Right atrium auricular region (tissue), 2 donors: ENCODE measurements at regions not wholly inside any gene's neighbourhood (a gene's known extent, or its start where the extent isn't known, plus 50 kb on each side); places are given as distances from the start of the nearest gene placed in this dataset.
"Not testable (repeated sequence)": the region's sequence is repeated elsewhere in the genome, so short reads cannot be mapped to it uniquely, and the experiment has no call there.

Experiments
- DNase-seq: peaks from one replicate; pipeline ENCODE4 v3.0.0-alpha.2; 2019; ENCODE audit warnings: low spot score
- H3K27ac ChIP-seq, 2 donors: fragments of 200-600 bp; sonication (generic); 1 replicate in 1 of 2; 2 replicates in 1 of 2; pipeline ENCODE4 v1.5.1; 2016 to 2019
- H3K27me3 ChIP-seq, 2 donors: fragments of 200-600 bp; sonication (generic); one replicate each; pipeline versions ENCODE4 v1.5.1 to v1.6.0; 2017 to 2019
- H3K36me3 ChIP-seq: fragments of 200-600 bp; sonication (generic); one replicate; pipeline ENCODE4 v1.5.1; 2016
- H3K4me1 ChIP-seq, 2 donors: fragments of 200-600 bp; sonication (generic); one replicate each; pipeline versions ENCODE4 v1.5.1 to v1.6.0; 2017 to 2019
- H3K4me3 ChIP-seq, 2 donors: fragments of 200-600 bp; sonication (generic); 1 replicate in 1 of 2; 2 replicates in 1 of 2; pipeline ENCODE4 v1.5.1; 2017 to 2019; ENCODE audit warnings: mild to moderate bottlenecking in 1 of 2, moderate library complexity in 1 of 2
- H3K9me3 ChIP-seq, 2 donors: fragments of 200-600 bp; sonication (generic); one replicate each; pipeline ENCODE4 v1.5.1; 2019
- TF ChIP-seq, protein P1 (sequence below), 2 donors: fragments of 200-600 bp; sonication (generic); IDR thresholded peaks; one replicate each; pipeline ENCODE4 v1.5.1; 2019; ENCODE audit warnings: antibody characterized with exemption in 2 of 2

DNA sequence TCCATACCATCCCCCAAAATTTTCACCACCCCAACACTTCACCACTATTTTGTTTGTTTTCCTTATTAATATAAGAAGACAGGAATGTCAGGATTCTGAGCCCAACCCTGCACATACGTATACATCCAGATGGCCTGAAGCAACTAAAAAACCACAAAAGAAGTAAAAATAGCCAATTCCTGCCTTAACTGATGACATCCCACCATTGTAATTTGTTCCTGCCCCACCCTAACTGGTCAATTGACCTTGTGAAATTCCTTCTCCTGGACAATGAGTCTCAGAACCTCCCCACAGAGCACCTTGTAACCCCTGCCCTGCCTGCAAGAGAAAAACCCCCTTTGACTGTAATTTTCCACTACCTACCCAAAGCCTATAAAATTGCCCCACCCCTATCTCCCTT, 132.5 kb downstream of the ZNF675 start:
- Histone ChIP-seq H3K27me3 (no peaks in the 10 kb centered on the region), H3K36me3 (no peaks in the 10 kb centered on the region), H3K4me1 (no peaks in the 10 kb centered on the region), H3K9me3 (no peaks in the 10 kb centered on the region), H3K4me3 (no peak overlapping the region), H3K27ac (no peak overlapping the region)
- TF ChIP-seq, protein P1, sequence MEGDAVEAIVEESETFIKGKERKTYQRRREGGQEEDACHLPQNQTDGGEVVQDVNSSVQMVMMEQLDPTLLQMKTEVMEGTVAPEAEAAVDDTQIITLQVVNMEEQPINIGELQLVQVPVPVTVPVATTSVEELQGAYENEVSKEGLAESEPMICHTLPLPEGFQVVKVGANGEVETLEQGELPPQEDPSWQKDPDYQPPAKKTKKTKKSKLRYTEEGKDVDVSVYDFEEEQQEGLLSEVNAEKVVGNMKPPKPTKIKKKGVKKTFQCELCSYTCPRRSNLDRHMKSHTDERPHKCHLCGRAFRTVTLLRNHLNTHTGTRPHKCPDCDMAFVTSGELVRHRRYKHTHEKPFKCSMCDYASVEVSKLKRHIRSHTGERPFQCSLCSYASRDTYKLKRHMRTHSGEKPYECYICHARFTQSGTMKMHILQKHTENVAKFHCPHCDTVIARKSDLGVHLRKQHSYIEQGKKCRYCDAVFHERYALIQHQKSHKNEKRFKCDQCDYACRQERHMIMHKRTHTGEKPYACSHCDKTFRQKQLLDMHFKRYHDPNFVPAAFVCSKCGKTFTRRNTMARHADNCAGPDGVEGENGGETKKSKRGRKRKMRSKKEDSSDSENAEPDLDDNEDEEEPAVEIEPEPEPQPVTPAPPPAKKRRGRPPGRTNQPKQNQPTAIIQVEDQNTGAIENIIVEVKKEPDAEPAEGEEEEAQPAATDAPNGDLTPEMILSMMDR (IDR thresholded peaks at IDR 0.05), result no peak
- DNase-seq, result no peak

DNA sequence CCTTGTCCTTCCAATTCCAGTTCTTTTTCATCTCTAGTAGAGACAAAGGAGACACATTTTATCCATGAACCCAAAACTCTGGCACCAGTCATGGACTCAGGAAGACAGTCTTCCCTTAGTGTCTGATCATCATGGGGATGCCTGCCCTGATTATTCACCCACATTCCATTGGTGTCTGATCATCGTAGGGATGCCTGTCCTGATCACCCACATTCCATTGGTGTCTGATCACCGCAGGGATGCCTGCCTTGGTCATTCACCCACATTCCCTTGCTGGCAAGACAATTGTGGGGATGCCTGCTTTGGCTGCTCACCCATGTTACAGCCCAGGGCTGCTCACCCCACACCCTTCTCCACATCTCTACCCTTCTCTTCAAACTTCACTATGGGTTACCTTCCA, 136.9 kb downstream of the ZNF675 start:
- not testable (repeated sequence) for DNase-seq, H3K4me1 ChIP-seq, H3K9me3 ChIP-seq, H3K27ac ChIP-seq, H3K36me3 ChIP-seq, H3K27me3 ChIP-seq, H3K4me3 ChIP-seq

DNA sequence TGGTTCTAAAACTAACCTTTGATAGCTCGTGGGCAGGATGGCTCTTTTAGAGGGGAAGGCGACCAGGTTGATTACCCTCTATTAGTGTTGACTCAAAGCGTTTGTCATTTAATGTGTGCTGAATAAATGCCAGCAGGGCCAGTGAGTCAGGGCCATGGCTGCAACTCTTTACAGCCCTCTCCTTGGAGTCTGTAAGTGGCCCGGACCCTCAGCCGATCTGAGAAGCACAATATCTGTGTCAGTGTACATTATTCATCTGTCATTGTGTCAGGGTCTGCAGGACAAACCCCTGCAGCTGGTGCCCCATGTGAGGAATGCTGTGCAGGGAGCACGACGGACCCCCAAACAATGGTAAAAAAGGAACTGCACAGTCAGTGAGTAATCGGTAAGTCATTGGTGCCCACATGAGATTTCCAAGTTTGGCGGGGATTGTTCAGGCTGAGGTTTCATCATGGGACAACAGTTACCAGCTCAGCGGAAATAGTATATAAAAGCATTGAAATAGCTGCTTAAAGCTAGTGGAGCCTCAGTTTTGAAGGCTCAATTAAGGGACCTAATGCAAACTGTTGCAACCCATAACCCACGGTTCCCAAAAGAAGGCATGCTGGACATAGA, 139.1 kb downstream of the ZNF675 start:
- H3K4me1 ChIP-seq, result no peaks in the 10 kb centered on the region
- TF ChIP-seq, protein P1 (IDR thresholded peaks at IDR 0.05), result no peak
- DNase-seq, result no peak

DNA sequence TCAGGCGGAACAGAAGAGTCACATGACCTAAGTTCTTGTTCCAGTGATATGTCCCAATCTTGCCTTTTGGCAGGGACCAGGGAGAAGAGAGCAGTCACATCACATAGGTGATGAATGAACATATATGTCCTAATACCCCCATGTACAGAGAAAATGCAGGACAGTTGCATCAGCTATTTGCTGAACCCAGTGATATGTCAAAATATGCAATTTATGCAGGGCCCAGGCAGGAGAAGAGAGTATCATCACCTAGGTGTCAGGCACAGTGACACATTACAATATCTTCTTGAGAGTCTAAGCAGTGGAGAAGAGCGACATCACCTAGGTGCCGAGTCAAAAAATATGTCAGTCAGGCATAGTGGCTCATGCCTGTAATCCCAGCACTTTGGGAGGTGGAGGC, 139.9 kb downstream of the ZNF675 start:
- no peaks in the 10 kb centered on the region for H3K9me3 ChIP-seq
- no peaks in the 10 kb centered on the region for H3K27me3 ChIP-seq
- H3K36me3 ChIP-seq, result no peaks in the 10 kb centered on the region
- H3K4me1 ChIP-seq, result no peaks in the 10 kb centered on the region
- H3K4me3 ChIP-seq, result no peak overlapping the region
- TF ChIP-seq, protein P1 (IDR thresholded peaks at IDR 0.05), result no peak
- no peak overlapping the region for H3K27ac ChIP-seq
- no peak for DNase-seq

More for the DNA sequence above, 139.1 kb downstream of the ZNF675 start:
- Histone ChIP-seq H3K4me3 (no peak overlapping the region), H3K27me3 (no peaks in the 10 kb centered on the region), H3K27ac (no peak overlapping the region), H3K9me3 (no peaks in the 10 kb centered on the region), H3K36me3 (no peaks in the 10 kb centered on the region)

DNA sequence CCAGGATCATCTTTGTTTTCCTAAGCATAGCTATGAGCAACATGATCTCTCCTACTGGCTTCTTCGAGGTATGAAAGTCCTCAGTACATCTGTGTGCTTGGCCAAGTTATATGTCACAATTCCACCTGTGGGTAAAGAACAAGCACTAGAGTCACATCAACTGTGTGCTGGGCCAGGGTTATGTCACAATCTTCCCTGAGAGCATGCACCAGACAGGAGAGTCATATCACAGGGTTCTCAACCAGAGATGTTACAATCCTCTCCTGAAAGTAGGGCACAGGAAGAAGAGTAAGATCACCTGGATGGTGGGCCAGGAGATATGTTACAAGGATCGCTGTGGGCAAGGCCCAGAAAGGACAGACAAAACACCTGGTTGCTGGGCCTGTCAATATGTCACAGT, 143.7 kb downstream of the ZNF675 start:
- Histone ChIP-seq H3K4me3 (no peak overlapping the region), H3K4me1 (no peaks in the 10 kb centered on the region), H3K27me3 (no peaks in the 10 kb centered on the region), H3K27ac (no peak overlapping the region), H3K36me3 (no peaks in the 10 kb centered on the region), H3K9me3 (no peaks in the 10 kb centered on the region)
- no peak for DNase-seq
- TF ChIP-seq, protein P1 (IDR thresholded peaks at IDR 0.05), result no peak

DNA sequence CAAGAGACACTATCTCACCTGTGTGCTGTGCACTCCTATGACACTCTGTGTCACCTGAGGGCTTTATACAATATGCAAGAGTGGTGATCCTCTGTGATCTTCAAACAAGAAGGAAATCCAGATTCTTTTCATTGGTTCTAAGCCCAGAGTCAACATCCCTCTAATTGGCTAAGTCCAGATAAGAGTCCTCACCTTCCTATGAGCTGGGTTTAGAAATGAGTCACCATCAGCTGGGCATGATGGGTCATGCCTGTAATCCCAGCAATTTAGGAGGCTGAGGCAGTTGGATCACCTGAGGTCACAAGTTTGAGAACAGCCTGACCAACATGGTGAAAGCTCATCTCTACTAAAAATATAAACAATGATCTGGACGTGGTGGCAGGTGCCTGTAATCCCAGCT, 144.4 kb downstream of the ZNF675 start:
- no peaks in the 10 kb centered on the region for H3K27me3 ChIP-seq
- TF ChIP-seq, protein P1 (IDR thresholded peaks at IDR 0.05), result no peak
- H3K36me3 ChIP-seq, result no peaks in the 10 kb centered on the region
- H3K9me3 ChIP-seq, result no peaks in the 10 kb centered on the region
- no peaks in the 10 kb centered on the region for H3K4me1 ChIP-seq
- H3K4me3 ChIP-seq, result no peak overlapping the region
- no peak overlapping the region for H3K27ac ChIP-seq
- DNase-seq, result no peak
